Umbilical cord (tissue), 1 donor: ENCODE measurements at regions not wholly inside any gene's neighbourhood (a gene's known extent, or its start where the extent isn't known, plus 50 kb on each side); places are given as distances from the start of the nearest gene placed in this dataset.

Experiments
- DNase-seq: peaks from one replicate; pipeline ENCODE4 v3.0.0-alpha.2; 2015; ENCODE audit warnings: low spot score

GRCh38 chr7:153382641-153383101 lies 623.1 kb downstream of the ACTR3B start:
- DNase-seq: peak; percentile 89

- peak; percentile 44 for DNase-seq
These were observed 624.2 kb downstream of the ACTR3B start for GRCh38 chr7:153383781-153384180.

GRCh38 chr7:153385502-153385901 lies 626.0 kb downstream of the ACTR3B start:
- DNase-seq: no peak

- no peak for DNase-seq
These were observed 627.0 kb downstream of the ACTR3B start for GRCh38 chr7:153386556-153386955.

GRCh38 chr7:153388611-153389010 lies 629.1 kb downstream of the ACTR3B start:
- no peak for DNase-seq

GRCh38 chr7:153389261-153389660 lies 629.7 kb downstream of the ACTR3B start:
- DNase-seq: peak; percentile 25

- no peak for DNase-seq
These were observed 631.4 kb downstream of the ACTR3B start for GRCh38 chr7:153390955-153391354.

- no peak for DNase-seq
These were observed 633.2 kb downstream of the ACTR3B start for GRCh38 chr7:153392726-153393125.

- DNase-seq: no peak
These were observed 634.1 kb downstream of the ACTR3B start for GRCh38 chr7:153393666-153394065.

GRCh38 chr7:153396475-153396874 lies 636.9 kb downstream of the ACTR3B start:
- no peak for DNase-seq

GRCh38 chr7:153397459-153397858 lies 637.9 kb downstream of the ACTR3B start:
- DNase-seq: no peak

GRCh38 chr7:153397906-153398305 lies 638.4 kb downstream of the ACTR3B start:
- no peak for DNase-seq

- DNase-seq: no peak
These were observed 638.8 kb downstream of the ACTR3B start for GRCh38 chr7:153398370-153398769.

- DNase-seq: no peak
These were observed 639.4 kb downstream of the ACTR3B start for GRCh38 chr7:153398789-153399553.

- DNase-seq: no peak
These were observed 640.0 kb downstream of the ACTR3B start for GRCh38 chr7:153399554-153399940.

- DNase-seq: no peak
These were observed 641.4 kb downstream of the ACTR3B start for GRCh38 chr7:153400735-153401593.

- DNase-seq: no peak
These were observed 642.5 kb downstream of the ACTR3B start for GRCh38 chr7:153401795-153402720.

- no peak for DNase-seq
These were observed 643.4 kb downstream of the ACTR3B start for GRCh38 chr7:153402721-153403541.

- no peak for DNase-seq
These were observed 644.6 kb downstream of the ACTR3B start for GRCh38 chr7:153404124-153404523.

GRCh38 chr7:153404781-153405279 lies 645.3 kb downstream of the ACTR3B start:
- no peak for DNase-seq
